IMR-90 (cell line): ENCODE measurements at regions not wholly inside any gene's neighbourhood (a gene's known extent, or its start where the extent isn't known, plus 50 kb on each side); places are given as distances from the start of the nearest gene placed in this dataset.

Source experiments
- ATAC-seq: fragments of 200-7000 bp; cut with Tn5 transposase; 2 replicates; pipeline ENCODE4 v1.9.1; 2020; ENCODE audit warnings: low read depth, mild to moderate bottlenecking, moderate library complexity
- BruUV-seq: library from RNA; stranded (reverse); fragments of 400-500 nt; replicated peaks from 2 replicates; lab custom pipeline; 2021; lab: Mats Ljungman, UMichigan
- CTCF ChIA-PET: fragments of 300-600 bp; formaldehyde crosslinking; extraction: SDS; loops from one replicate; lab custom pipeline; 2021; ENCODE audit warnings: antibody characterized with exemption; lab: Yijun Ruan, JAX
- POLR2A ChIA-PET: fragments of 300-600 bp; sonication (Branson Sonifier 250); formaldehyde crosslinking; loops from one replicate; lab custom pipeline; 2022; ENCODE audit warnings: antibody characterized with exemption; ENCODE audit not compliant: unreplicated experiment; lab: Charles Lee
- DNase-seq: peaks from one replicate; pipeline ENCODE4 v3.0.0; 2013
- H2AFZ ChIP-seq: replicated peaks from 2 replicates; pipeline ENCODE3; 2013; ENCODE audit warnings: low read length, mild to moderate bottlenecking; ENCODE audit not compliant: poor library complexity
- H2AK5ac ChIP-seq: 2 replicates; pipeline ENCODE4 v1.6.1; 2013; ENCODE audit warnings: low read depth, low read length, inconsistent platforms
- H2AK9ac ChIP-seq: replicated peaks from 2 replicates; pipeline ENCODE3; 2013; ENCODE audit warnings: mild to moderate bottlenecking, low read depth, low read length, moderate library complexity; ENCODE audit not compliant: poor library complexity
- H2BK120ac ChIP-seq: 2 replicates; pipeline ENCODE4 v1.6.1; 2013; ENCODE audit warnings: low read depth, low read length, inconsistent platforms
- H2BK15ac ChIP-seq: 3 replicates; pipeline ENCODE4 v1.6.1; 2013; ENCODE audit warnings: low read depth, low read length, inconsistent platforms
- H2BK20ac ChIP-seq: 2 replicates; pipeline ENCODE4 v1.6.1; 2013; ENCODE audit warnings: low read depth, mild to moderate bottlenecking, inconsistent platforms, low read length, moderate library complexity
- H2BK5ac ChIP-seq: 2 replicates; pipeline ENCODE4 v1.6.1; 2013; ENCODE audit warnings: mild to moderate bottlenecking, low read depth, low read length, inconsistent platforms; ENCODE audit not compliant: poor library complexity, severe bottlenecking
- H3K14ac ChIP-seq: replicated peaks from 2 replicates; pipeline ENCODE4 v1.6.1; 2013; ENCODE audit warnings: low read depth, low read length, inconsistent platforms
- H3K18ac ChIP-seq: 2 replicates; pipeline ENCODE4 v1.6.1; 2013; ENCODE audit warnings: low read depth, low read length, control low read depth
- H3K23ac ChIP-seq: 2 replicates; pipeline ENCODE4 v1.6.1; 2013; ENCODE audit warnings: low read depth, low read length, inconsistent platforms
- H3K27ac ChIP-seq: 2 replicates; pipeline ENCODE4 v1.5.1; 2013; ENCODE audit warnings: mild to moderate bottlenecking, control low read depth, low read length; ENCODE audit not compliant: insufficient read depth
- H3K27me3 ChIP-seq: 2 replicates; pipeline ENCODE4 v1.6.1; 2013; ENCODE audit warnings: low read length; ENCODE audit not compliant: control insufficient read depth, insufficient read depth
- H3K36me3 ChIP-seq: 2 replicates; pipeline ENCODE4 v1.6.1; 2013; ENCODE audit warnings: low read length, mixed read lengths; ENCODE audit not compliant: control insufficient read depth, insufficient read depth
- H3K4ac ChIP-seq: 2 replicates; pipeline ENCODE4 v1.6.1; 2013; ENCODE audit warnings: low read depth, low read length, inconsistent platforms
- H3K4me1 ChIP-seq: 2 replicates; pipeline ENCODE4 v1.6.1; 2013; ENCODE audit warnings: low read length, mixed read lengths; ENCODE audit not compliant: control insufficient read depth, insufficient read depth
- H3K4me2 ChIP-seq: 2 replicates; pipeline ENCODE4 v1.6.1; 2013; ENCODE audit warnings: low read depth, mild to moderate bottlenecking, control low read depth, low read length, moderate library complexity
- H3K4me3 ChIP-seq: 2 replicates; pipeline ENCODE4 v1.5.1; 2013; ENCODE audit warnings: low read depth, mild to moderate bottlenecking, control low read depth, low read length, moderate library complexity; ENCODE audit not compliant: insufficient read depth
- H3K56ac ChIP-seq: 2 replicates; pipeline ENCODE4 v1.6.1; 2013; ENCODE audit warnings: low read length, inconsistent platforms; ENCODE audit not compliant: insufficient read depth; ENCODE audit errors: extremely low read depth
- H3K79me1 ChIP-seq, 2 experiments: 2 replicates each; pipeline ENCODE4 v1.6.1; 2013; ENCODE audit warnings: low read length in 2 of 2, inconsistent platforms in 1 of 2, low read depth in 1 of 2
- H3K9ac ChIP-seq: 2 replicates; pipeline ENCODE4 v1.6.1; 2013; ENCODE audit warnings: low read depth, low read length, control low read depth
- H3K9me1 ChIP-seq: 2 replicates; pipeline ENCODE4 v1.6.1; 2013; ENCODE audit warnings: low read length, inconsistent platforms; ENCODE audit not compliant: insufficient read depth
- H3K9me3 ChIP-seq: 2 replicates; pipeline ENCODE4 v1.6.1; 2013; ENCODE audit warnings: low read length; ENCODE audit not compliant: control insufficient read depth, insufficient read depth
- H4K20me1 ChIP-seq: 2 replicates; pipeline ENCODE4 v1.6.1; 2013; ENCODE audit warnings: low read length, inconsistent platforms; ENCODE audit not compliant: insufficient read depth
- H4K5ac ChIP-seq: 2 replicates; pipeline ENCODE4 v1.6.1; 2013; ENCODE audit warnings: mild to moderate bottlenecking, low read depth, low read length, control low read depth
- H4K8ac ChIP-seq, 2 experiments: 2 replicates each; pipeline ENCODE4 v1.6.1; 2013; ENCODE audit warnings: low read depth in 2 of 2, low read length in 2 of 2, control low read depth in 1 of 2, inconsistent platforms in 1 of 2
- H4K91ac ChIP-seq: 2 replicates; pipeline ENCODE4 v1.6.1; 2013; ENCODE audit warnings: low read depth, low read length, inconsistent platforms; ENCODE audit not compliant: insufficient read depth
- BHLHE40 ChIP-seq: fragments of 150-350 bp; IDR thresholded peaks from 2 replicates; pipeline ENCODE4 v1.6.1; 2016; ENCODE audit warnings: mild to moderate bottlenecking, low read depth, low read length
- CEBPB ChIP-seq: IDR thresholded peaks from 2 replicates; pipeline ENCODE4 v1.6.1; 2012; ENCODE audit warnings: low read depth, low read length, improper control_type of control experiment
- WGBS, 2 experiments: methylation state at CpG; one replicate each; pipeline versions ENCODE4 v1.1.5 to v1.1.7; 2013; ENCODE audit warnings: missing lambda C conversion rate in 2 of 2; ENCODE audit not compliant: insufficient read length in 1 of 2; ENCODE audit errors: extremely low coverage in 2 of 2; 5-methylcytosine and 5-hydroxymethylcytosine counted together
- dilution Hi-C: fragments of 300-500 bp; cut with HindIII; formaldehyde crosslinking; loops from one replicate; pipeline ENCODE4 v1.14.3; 2018; ENCODE audit warnings: low sequenced_read_pairs; ENCODE audit not compliant: unreplicated experiment
- in situ Hi-C: fragments of 300-500 bp; cut with MboI; formaldehyde crosslinking; loops from 3 replicates; pipeline ENCODE4 v1.14.3; 2019; ENCODE audit warnings: low sequenced_read_pairs, inconsistent platforms, mixed read lengths
- intact Hi-C: fragments of 100-400 bp; cut with micrococcal nuclease; formaldehyde crosslinking; loops from 2 replicates; pipeline ENCODE4 v1.10.0; 2022

DNA sequence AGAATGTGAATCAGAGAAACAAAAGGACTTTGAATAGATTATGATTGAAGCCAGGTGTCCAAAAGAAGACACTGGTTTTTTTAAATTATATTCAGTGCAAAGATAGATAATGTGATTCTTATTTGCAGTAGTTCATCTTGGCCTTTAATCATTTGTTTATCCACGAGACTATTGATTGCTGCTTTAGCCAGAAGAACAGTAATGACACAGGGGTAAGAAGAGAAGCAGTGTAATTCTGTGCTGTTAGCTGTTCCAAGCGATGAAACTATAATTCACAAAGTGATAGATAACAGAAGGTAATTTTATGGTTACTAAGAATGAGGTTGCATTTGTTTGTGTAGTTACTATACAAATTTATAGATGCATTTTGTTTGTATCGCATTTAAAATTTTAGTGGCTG is 311.6 kb downstream of the MZT1 start:
- Histone ChIP-seq H2AFZ (no peak overlapping the region), H3K9me1 (no peaks in the 10 kb centered on the region), H3K4me2 (no peak overlapping the region), H3K56ac (no peak overlapping the region), H3K4ac (no peak overlapping the region), H3K4me1 (no peaks in the 10 kb centered on the region), H4K5ac (no peak overlapping the region), H4K20me1 (no peaks in the 10 kb centered on the region), H3K23ac (no peak overlapping the region), H3K9ac (no peak overlapping the region), H4K8ac (no peak overlapping the region), H3K9me3 (no peaks in the 10 kb centered on the region), H2BK15ac (no peak overlapping the region), H2AK5ac (no peak overlapping the region), H2BK20ac (no peak overlapping the region), H3K4me3 (no peak overlapping the region), H2AK9ac (no peak overlapping the region), H3K27ac (no peak overlapping the region), H4K91ac (no peak overlapping the region), H3K14ac (no peak overlapping the region), H3K79me1 (no peaks in the 10 kb centered on the region), H3K18ac (no peak overlapping the region), H3K36me3 (no peaks in the 10 kb centered on the region), H2BK5ac (no peak overlapping the region), H3K27me3 (no peaks in the 10 kb centered on the region), H2BK120ac (no peak overlapping the region)
- ChIA-PET POLR2A (no interaction called here), CTCF (interaction anchor here (0.6 to 0.7 kb wide), 2 partner anchors 16 to 176 kb away, joined by 3 to 4 read pairs; no protein-coding TSS in a partner anchor)
- no CpG with 5 or more reads among the region's 3 CpGs for WGBS, 2 experiments
- in situ Hi-C loops = no loop called here
- ATAC-seq = no peak
- DNase-seq = no peak
- dilution Hi-C loops = no loop called here
- TF ChIP-seq BHLHE40 (no peak), CEBPB (no peak)
- intact Hi-C loops = no loop called here
- BruUV-seq = no TSS peak
